DND-41 (cell line): ENCODE measurements at regions not wholly inside any gene's neighbourhood (a gene's known extent, or its start where the extent isn't known, plus 50 kb on each side); places are given as distances from the start of the nearest gene placed in this dataset.

ENCODE experiments used
- ATAC-seq: fragments of 200-7000 bp; cut with Tn5 transposase; 3 replicates; pipeline ENCODE4 v1.9.1; 2021; ENCODE audit warnings: low read depth; ENCODE audit not compliant: insufficient read depth
- DNase-seq: peaks from one replicate; pipeline ENCODE4 v3.0.0-alpha.2; 2020
- H2AFZ ChIP-seq: 2 replicates; pipeline ENCODE4 v1.6.0; 2012; ENCODE audit warnings: low read depth, low read length
- H3K27ac ChIP-seq: 2 replicates; pipeline ENCODE4 v1.5.1; 2012; ENCODE audit warnings: low read length, inconsistent platforms
- H3K27me3 ChIP-seq: fragments of 200-600 bp; sonication (generic); 2 replicates; pipeline ENCODE4 v1.6.0; 2012; ENCODE audit warnings: low read length, mild to moderate bottlenecking, inconsistent platforms; ENCODE audit not compliant: insufficient read depth, poor library complexity
- H3K36me3 ChIP-seq: 2 replicates; pipeline ENCODE4 v1.5.1; 2012; ENCODE audit warnings: low read length, inconsistent platforms; ENCODE audit not compliant: insufficient read depth
- H3K4me1 ChIP-seq: 2 replicates; pipeline ENCODE4 v1.5.1; 2012; ENCODE audit warnings: mild to moderate bottlenecking, low read length; ENCODE audit not compliant: insufficient read depth
- H3K4me2 ChIP-seq: 2 replicates; pipeline ENCODE4 v1.6.0; 2012; ENCODE audit warnings: mild to moderate bottlenecking, moderate library complexity, low read length, inconsistent platforms; ENCODE audit not compliant: insufficient read depth
- H3K4me3 ChIP-seq, 2 experiments: fragments of 200-600 bp in 1 of 2; shearing (Covaris generic) in 1 of 2; 2 replicates each; pipeline ENCODE4 v1.5.1; 2012 to 2016; ENCODE audit warnings: inconsistent platforms in 2 of 2, low read length in 2 of 2, mild to moderate bottlenecking in 2 of 2, low read depth in 1 of 2, moderate library complexity in 1 of 2
- H3K79me2 ChIP-seq: 2 replicates; pipeline ENCODE4 v1.6.0; 2012; ENCODE audit warnings: low read length, inconsistent platforms; ENCODE audit not compliant: insufficient read depth
- H3K9ac ChIP-seq: 2 replicates; pipeline ENCODE4 v1.6.0; 2012; ENCODE audit warnings: low read depth, mild to moderate bottlenecking, inconsistent platforms, low read length, moderate library complexity
- H3K9me3 ChIP-seq: 2 replicates; pipeline ENCODE4 v1.5.1; 2012; ENCODE audit warnings: low read length, moderate library complexity, mild to moderate bottlenecking, inconsistent platforms; ENCODE audit not compliant: insufficient read depth, severe bottlenecking
- H4K20me1 ChIP-seq: 2 replicates; pipeline ENCODE4 v1.6.0; 2012; ENCODE audit warnings: low read length; ENCODE audit not compliant: insufficient read depth
- CTCF ChIP-seq: IDR thresholded peaks from 2 replicates; pipeline ENCODE4 v1.5.1; 2012; ENCODE audit warnings: borderline replicate concordance, low read length, moderate library complexity, mild to moderate bottlenecking; ENCODE audit not compliant: poor library complexity, severe bottlenecking; ENCODE audit errors: extremely low read depth
- EZH2 ChIP-seq: IDR thresholded peaks from 3 replicates; pipeline ENCODE4 v1.6.1; 2012; ENCODE audit warnings: borderline replicate concordance, low read depth, mild to moderate bottlenecking, moderate library complexity, low read length, inconsistent platforms; ENCODE audit not compliant: severe bottlenecking

- Histone ChIP-seq H3K36me3 (no peaks in the 10 kb centered on the region), H3K4me2 (no peak overlapping the region), H3K4me3 (no peak overlapping the region), H3K27ac (no peak overlapping the region), H3K9ac (no peak overlapping the region), H3K79me2 (no peaks in the 10 kb centered on the region), H4K20me1 (no peaks in the 10 kb centered on the region), H3K4me1 (no peaks in the 10 kb centered on the region), H3K9me3 (no peaks in the 10 kb centered on the region), H3K27me3 (peaks cover 4% of the 10 kb centered on the region), H2AFZ (no peak overlapping the region)
- ATAC-seq (no peak), DNase-seq (no peak)
- TF ChIP-seq EZH2 (no peak), CTCF (no peak)
Measured at GRCh38 chr2:67210430-67210829, 186.7 kb upstream of the ETAA1 start.

- TF ChIP-seq EZH2 (no peak), CTCF (no peak)
- no peaks in the 10 kb centered on the region for H3K4me1 ChIP-seq
- no peaks in the 10 kb centered on the region for H3K9me3 ChIP-seq
- H2AFZ ChIP-seq, result no peak overlapping the region
- DNase-seq, result no peak
- H3K79me2 ChIP-seq, result no peaks in the 10 kb centered on the region
- H3K4me3 ChIP-seq, result no peak overlapping the region
- no peaks in the 10 kb centered on the region for H4K20me1 ChIP-seq
- no peak overlapping the region for H3K4me2 ChIP-seq
- H3K9ac ChIP-seq, result no peak overlapping the region
- no peaks in the 10 kb centered on the region for H3K36me3 ChIP-seq
- peaks cover 4% of the 10 kb centered on the region for H3K27me3 ChIP-seq
- no peak for ATAC-seq
- H3K27ac ChIP-seq, result no peak overlapping the region
Measured at GRCh38 chr2:67212203-67212602, 184.9 kb upstream of the ETAA1 start.

GRCh38 chr2:67213270-67213670 is 183.9 kb upstream of the ETAA1 start:
- Histone ChIP-seq H3K4me3 (no peak overlapping the region), H2AFZ (no peak overlapping the region), H3K79me2 (no peaks in the 10 kb centered on the region), H3K9me3 (no peaks in the 10 kb centered on the region), H3K27ac (no peak overlapping the region), H3K27me3 (peaks cover 4% of the 10 kb centered on the region), H4K20me1 (no peaks in the 10 kb centered on the region), H3K36me3 (no peaks in the 10 kb centered on the region), H3K4me2 (no peak overlapping the region), H3K4me1 (no peaks in the 10 kb centered on the region), H3K9ac (no peak overlapping the region)
- TF ChIP-seq EZH2, result no peak
- TF ChIP-seq CTCF, result no peak
- DNase-seq (no peak), ATAC-seq (no peak)

DNA sequence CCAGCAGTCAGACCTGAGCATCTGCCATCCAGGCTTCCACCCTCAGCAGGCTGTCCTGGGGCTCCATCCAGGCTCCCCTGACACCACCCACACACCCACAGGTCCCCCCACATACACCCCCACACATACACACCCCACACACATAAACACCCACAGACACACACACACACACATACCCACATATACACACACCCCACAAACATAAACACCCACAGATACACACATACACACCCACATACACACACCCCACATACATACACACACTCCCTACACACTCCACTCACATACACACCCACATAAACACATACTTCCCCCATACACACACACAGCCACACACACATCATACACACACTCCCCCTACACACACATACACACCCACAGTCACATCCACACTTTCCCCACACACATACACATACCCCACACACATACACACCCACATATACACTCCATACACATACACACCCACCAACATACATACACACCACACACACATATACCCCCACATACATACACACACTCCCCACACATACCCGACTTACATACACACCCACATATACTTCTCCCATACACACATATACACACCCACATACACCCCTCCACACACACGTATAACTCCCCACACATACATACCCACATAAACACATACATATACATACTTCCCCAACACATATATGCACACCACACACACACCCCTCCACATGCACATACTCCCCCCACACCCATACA is 183.3 kb upstream of the ETAA1 start:
- no peaks in the 10 kb centered on the region for H3K4me1 ChIP-seq
- no peaks in the 10 kb centered on the region for H4K20me1 ChIP-seq
- H3K27me3 ChIP-seq, result peaks cover 4% of the 10 kb centered on the region
- no peak overlapping the region for H3K9ac ChIP-seq
- no peak overlapping the region for H3K27ac ChIP-seq
- no peak overlapping the region for H2AFZ ChIP-seq
- no peak overlapping the region for H3K4me3 ChIP-seq
- H3K9me3 ChIP-seq, result no peaks in the 10 kb centered on the region
- no peak for DNase-seq
- ATAC-seq, result no peak
- no peak overlapping the region for H3K4me2 ChIP-seq
- H3K79me2 ChIP-seq, result no peaks in the 10 kb centered on the region
- H3K36me3 ChIP-seq, result no peaks in the 10 kb centered on the region
- TF ChIP-seq EZH2 (no peak), CTCF (no peak)
